ENCODE measurements at regions not wholly inside any gene's neighbourhood (a gene's known extent, or its start where the extent isn't known, plus 50 kb on each side); places are given as distances from the start of the nearest gene placed in this dataset.

DNA sequence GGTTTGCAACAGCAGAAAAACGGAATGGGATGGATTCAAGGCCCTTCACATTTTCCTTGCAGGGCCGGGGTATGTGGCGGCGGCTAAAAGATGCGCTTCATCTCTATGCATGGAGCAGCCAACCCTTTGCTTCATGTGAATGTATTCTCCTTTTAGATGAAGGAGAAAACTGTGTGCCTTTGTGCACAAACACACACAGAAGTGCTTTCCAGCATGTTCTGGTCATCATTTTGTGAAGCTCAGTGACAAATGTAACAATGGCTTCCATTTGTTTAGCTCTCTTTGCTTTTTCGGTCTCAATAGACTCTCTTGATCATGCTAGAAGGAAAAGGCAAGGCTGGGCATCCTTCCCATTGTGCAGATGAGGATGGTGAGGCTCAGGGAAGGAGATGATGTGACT is 161.7 kb upstream of the MKI67 start:
- TF ChIP-seq CTCF (IDR thresholded peaks at IDR 0.05) (no peak), FOXM1 (IDR thresholded peaks at IDR 0.05; ENCODE audit: low read depth) (no peak), MAX (IDR thresholded peaks at IDR 0.05; ENCODE audit: low read depth) (no peak)
